SU-DHL-6 (cell line): ENCODE measurements at regions not wholly inside any gene's neighbourhood (a gene's known extent, or its start where the extent isn't known, plus 50 kb on each side); places are given as distances from the start of the nearest gene placed in this dataset.

Experiments
- H2AFZ ChIP-seq: fragments of 200-600 bp; sonication (generic); 2 replicates; pipeline ENCODE4 v1.6.1; 2014; ENCODE audit warnings: low read depth, mild to moderate bottlenecking, moderate library complexity, mixed read lengths, antibody characterized with exemption, low read length; ENCODE audit not compliant: severe bottlenecking
- H3F3A ChIP-seq: fragments of 200-600 bp; shearing (Covaris generic); 2 replicates; pipeline ENCODE4 v1.6.0; 2016; ENCODE audit warnings: antibody characterized with exemption, mild to moderate bottlenecking; ENCODE audit not compliant: insufficient read depth
- H3K27ac ChIP-seq: fragments of 200-600 bp; sonication (generic); 2 replicates; pipeline ENCODE4 v1.5.1; 2016; ENCODE audit warnings: low read depth, mild to moderate bottlenecking, low read length, moderate library complexity, mixed read lengths
- H3K27me3 ChIP-seq: fragments of 200-600 bp; sonication (generic), shearing (Covaris generic); 2 replicates; pipeline ENCODE4 v1.6.0; 2014; ENCODE audit warnings: mild to moderate bottlenecking, low read length
- H3K36me3 ChIP-seq: fragments of 200-600 bp; sonication (generic); 2 replicates; pipeline ENCODE4 v1.6.1; 2014; ENCODE audit warnings: mild to moderate bottlenecking, low read length, mixed read lengths
- H3K4me2 ChIP-seq: fragments of 300-600, 200-600 bp; shearing (Covaris generic), sonication (generic); 2 replicates; pipeline ENCODE4 v1.6.0; 2014; ENCODE audit warnings: low read length, low read depth, mild to moderate bottlenecking; ENCODE audit not compliant: poor library complexity, severe bottlenecking
- H3K4me3 ChIP-seq: fragments of 200-600 bp; sonication (generic); 2 replicates; pipeline ENCODE4 v1.5.1; 2014; ENCODE audit warnings: antibody characterized with exemption, low read length, mild to moderate bottlenecking, mixed read lengths; ENCODE audit not compliant: insufficient read depth, poor library complexity, severe bottlenecking
- H3K79me2 ChIP-seq: fragments of 200-600 bp; sonication (generic); 2 replicates; pipeline ENCODE4 v1.6.1; 2014; ENCODE audit warnings: mild to moderate bottlenecking, low read length, moderate library complexity; ENCODE audit not compliant: insufficient read depth
- H3K9ac ChIP-seq: fragments of 200-600 bp; sonication (generic); 2 replicates; pipeline ENCODE4 v1.7.0; 2014; ENCODE audit warnings: mild to moderate bottlenecking, low read length
- H3K9me2 ChIP-seq: fragments of 200-600 bp; sonication (generic); replicated peaks from 2 replicates; pipeline ENCODE4 v1.6.1; 2014; ENCODE audit warnings: low read length; ENCODE audit not compliant: insufficient read depth
- H3K9me3 ChIP-seq: fragments of 200-600 bp; sonication (generic); 2 replicates; pipeline ENCODE4 v1.6.1; 2014; ENCODE audit warnings: low read length, mixed read lengths; ENCODE audit not compliant: insufficient read depth
- H4K20me1 ChIP-seq: fragments of 200-600 bp; sonication (generic); 2 replicates; pipeline ENCODE4 v1.6.1; 2014; ENCODE audit warnings: low read depth, mild to moderate bottlenecking, antibody characterized with exemption, low read length, moderate library complexity, mixed read lengths
- CTCF ChIP-seq: fragments of 200-600 bp; sonication (generic); IDR thresholded peaks from one replicate; pipeline ENCODE4 v1.5.1; 2017; ENCODE audit warnings: antibody characterized with exemption, mild to moderate bottlenecking, low read length, moderate library complexity; ENCODE audit not compliant: insufficient read depth, poor library complexity, severe bottlenecking
- EZH2phosphoT487 ChIP-seq: fragments of 200-600 bp; sonication (generic), shearing (Covaris generic); conservative IDR thresholded peaks from 2 replicates; pipeline ENCODE4 v1.6.1; 2018; ENCODE audit warnings: mild to moderate bottlenecking, antibody characterized with exemption, low read length, moderate library complexity, mixed read lengths

GRCh38 chr12:92571844-92572543, 130.8 kb upstream of the PLEKHG7 start:
- Histone ChIP-seq H4K20me1 (no peaks in the 10 kb centered on the region), H2AFZ (no peak overlapping the region), H3K79me2 (no peaks in the 10 kb centered on the region), H3K9ac (no peak overlapping the region), H3K4me3 (no peak overlapping the region), H3F3A (no peaks in the 10 kb centered on the region), H3K27me3 (no peaks in the 10 kb centered on the region), H3K36me3 (no peaks in the 10 kb centered on the region), H3K27ac (no peak overlapping the region), H3K9me3 (no peaks in the 10 kb centered on the region), H3K9me2 (no peaks in the 10 kb centered on the region), H3K4me2 (no peak overlapping the region)
- TF ChIP-seq EZH2phosphoT487: no peak
- no peak for TF ChIP-seq CTCF

- Histone ChIP-seq H4K20me1 (no peaks in the 10 kb centered on the region), H3K4me3 (no peak overlapping the region), H3K27me3 (no peaks in the 10 kb centered on the region), H3K79me2 (no peaks in the 10 kb centered on the region), H3K4me2 (no peak overlapping the region), H3K27ac (no peak overlapping the region), H3K9me2 (no peaks in the 10 kb centered on the region), H3F3A (no peaks in the 10 kb centered on the region), H3K9ac (no peak overlapping the region), H3K9me3 (no peaks in the 10 kb centered on the region), H2AFZ (peak overlapping the region; percentile 17), H3K36me3 (no peaks in the 10 kb centered on the region)
- TF ChIP-seq CTCF: no peak
- TF ChIP-seq EZH2phosphoT487: no peak
These were observed 131.6 kb upstream of the PLEKHG7 start for GRCh38 chr12:92571169-92571568.

- Histone ChIP-seq H3K27ac (no peak overlapping the region), H3K27me3 (no peaks in the 10 kb centered on the region), H4K20me1 (no peaks in the 10 kb centered on the region), H2AFZ (peak overlapping the region; percentile 17), H3K9ac (no peak overlapping the region), H3K4me2 (peak overlapping the region; percentile 39), H3K79me2 (no peaks in the 10 kb centered on the region), H3K9me3 (no peaks in the 10 kb centered on the region; the same call in 1 of the 2 replicates), H3F3A (no peaks in the 10 kb centered on the region), H3K36me3 (no peaks in the 10 kb centered on the region), H3K9me2 (no peaks in the 10 kb centered on the region), H3K4me3 (no peak overlapping the region)
- TF ChIP-seq CTCF (peak; percentile 95), EZH2phosphoT487 (no peak)
These were observed 132.6 kb upstream of the PLEKHG7 start for GRCh38 chr12:92570056-92570753.
